Neural crest cell (in vitro differentiated cells): ENCODE measurements at regions not wholly inside any gene's neighbourhood (a gene's known extent, or its start where the extent isn't known, plus 50 kb on each side); places are given as distances from the start of the nearest gene placed in this dataset.
A peak's percentile ranks its signal among the peaks of the same experiment; 100 is the strongest.

Experiments used
- DNase-seq: peaks from one replicate; pipeline ENCODE4 v3.0.0; 2021; ENCODE audit warnings: low read depth, mixed read lengths, low spot score
- H3K27ac Mint-ChIP-seq: one replicate; pipeline ENCODE4 v1.8.0; 2021; ENCODE audit warnings: mild to moderate bottlenecking, mixed read lengths; ENCODE audit not compliant: unreplicated experiment
- H3K27me3 Mint-ChIP-seq: 2 replicates; pipeline ENCODE4 v1.8.0; 2021; ENCODE audit warnings: low read depth, mild to moderate bottlenecking, mixed read lengths
- H3K36me3 Mint-ChIP-seq: 2 replicates; pipeline ENCODE4 v1.8.0; 2021; ENCODE audit warnings: low read depth, mild to moderate bottlenecking, mixed read lengths
- H3K4me1 Mint-ChIP-seq: 2 replicates; pipeline ENCODE4 v1.8.0; 2021; ENCODE audit warnings: mixed read lengths
- H3K4me3 Mint-ChIP-seq: one replicate; pipeline ENCODE4 v1.8.0; 2021; ENCODE audit warnings: mild to moderate bottlenecking, mixed read lengths
- H3K9me3 Mint-ChIP-seq: 2 replicates; pipeline ENCODE4 v1.8.0; 2021; ENCODE audit warnings: mixed read lengths
- TF ChIP-seq, protein P1 (sequence below): fragments of 200-600 bp; sonication (generic); conservative IDR thresholded peaks from 2 replicates; pipeline ENCODE4 v1.5.0; 2021; ENCODE audit warnings: antibody characterized with exemption, mild to moderate bottlenecking

GRCh38 chr5:68725905-68726683, 367.7 kb upstream of the SLC30A5 start:
- peaks cover 2% of the 10 kb centered on the region for H3K9me3 Mint-ChIP-seq
- DNase-seq = no peak
- peaks cover 14% of the 10 kb centered on the region for H3K4me1 Mint-ChIP-seq
- no peak overlapping the region for H3K27ac Mint-ChIP-seq
- H3K27me3 Mint-ChIP-seq = no peaks in the 10 kb centered on the region
- H3K36me3 Mint-ChIP-seq = no peaks in the 10 kb centered on the region
- TF ChIP-seq, protein P1, sequence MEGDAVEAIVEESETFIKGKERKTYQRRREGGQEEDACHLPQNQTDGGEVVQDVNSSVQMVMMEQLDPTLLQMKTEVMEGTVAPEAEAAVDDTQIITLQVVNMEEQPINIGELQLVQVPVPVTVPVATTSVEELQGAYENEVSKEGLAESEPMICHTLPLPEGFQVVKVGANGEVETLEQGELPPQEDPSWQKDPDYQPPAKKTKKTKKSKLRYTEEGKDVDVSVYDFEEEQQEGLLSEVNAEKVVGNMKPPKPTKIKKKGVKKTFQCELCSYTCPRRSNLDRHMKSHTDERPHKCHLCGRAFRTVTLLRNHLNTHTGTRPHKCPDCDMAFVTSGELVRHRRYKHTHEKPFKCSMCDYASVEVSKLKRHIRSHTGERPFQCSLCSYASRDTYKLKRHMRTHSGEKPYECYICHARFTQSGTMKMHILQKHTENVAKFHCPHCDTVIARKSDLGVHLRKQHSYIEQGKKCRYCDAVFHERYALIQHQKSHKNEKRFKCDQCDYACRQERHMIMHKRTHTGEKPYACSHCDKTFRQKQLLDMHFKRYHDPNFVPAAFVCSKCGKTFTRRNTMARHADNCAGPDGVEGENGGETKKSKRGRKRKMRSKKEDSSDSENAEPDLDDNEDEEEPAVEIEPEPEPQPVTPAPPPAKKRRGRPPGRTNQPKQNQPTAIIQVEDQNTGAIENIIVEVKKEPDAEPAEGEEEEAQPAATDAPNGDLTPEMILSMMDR = no peak
- no peak overlapping the region for H3K4me3 Mint-ChIP-seq

- no peak for DNase-seq
- Mint-ChIP-seq H3K27me3 (no peaks in the 10 kb centered on the region), H3K36me3 (no peaks in the 10 kb centered on the region), H3K4me3 (no peak overlapping the region), H3K4me1 (peaks cover 14% of the 10 kb centered on the region), H3K27ac (peak overlapping the region; percentile 6), H3K9me3 (no peaks in the 10 kb centered on the region)
- TF ChIP-seq, protein P1 = no peak
These were observed 365.9 kb upstream of the SLC30A5 start for GRCh38 chr5:68727931-68728330.

DNA sequence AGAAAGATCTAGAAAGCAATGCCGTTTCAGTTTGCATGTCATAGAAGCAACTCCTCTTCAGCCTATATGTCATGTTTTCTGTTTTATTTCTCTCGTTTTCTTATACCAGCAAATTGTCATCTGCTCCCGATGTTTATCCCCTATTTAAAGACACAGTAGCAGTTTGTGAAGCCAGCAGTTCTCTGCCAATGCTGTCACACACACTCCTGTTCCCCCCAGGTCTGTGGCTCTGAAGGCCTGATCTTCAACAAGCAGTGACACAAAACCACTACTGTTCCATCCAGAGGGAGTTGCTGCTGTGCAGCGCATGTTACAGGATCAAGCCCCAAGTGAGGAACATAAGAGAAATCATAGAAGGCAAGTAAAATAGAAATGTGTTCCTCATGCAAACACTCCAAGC, 364.1 kb upstream of the SLC30A5 start:
- no peaks in the 10 kb centered on the region for H3K27me3 Mint-ChIP-seq
- H3K9me3 Mint-ChIP-seq = no peaks in the 10 kb centered on the region
- DNase-seq = no peak
- H3K36me3 Mint-ChIP-seq = no peaks in the 10 kb centered on the region
- TF ChIP-seq, protein P1 = no peak
- H3K4me1 Mint-ChIP-seq = peaks cover 14% of the 10 kb centered on the region
- H3K4me3 Mint-ChIP-seq = no peak overlapping the region
- no peak overlapping the region for H3K27ac Mint-ChIP-seq

DNA sequence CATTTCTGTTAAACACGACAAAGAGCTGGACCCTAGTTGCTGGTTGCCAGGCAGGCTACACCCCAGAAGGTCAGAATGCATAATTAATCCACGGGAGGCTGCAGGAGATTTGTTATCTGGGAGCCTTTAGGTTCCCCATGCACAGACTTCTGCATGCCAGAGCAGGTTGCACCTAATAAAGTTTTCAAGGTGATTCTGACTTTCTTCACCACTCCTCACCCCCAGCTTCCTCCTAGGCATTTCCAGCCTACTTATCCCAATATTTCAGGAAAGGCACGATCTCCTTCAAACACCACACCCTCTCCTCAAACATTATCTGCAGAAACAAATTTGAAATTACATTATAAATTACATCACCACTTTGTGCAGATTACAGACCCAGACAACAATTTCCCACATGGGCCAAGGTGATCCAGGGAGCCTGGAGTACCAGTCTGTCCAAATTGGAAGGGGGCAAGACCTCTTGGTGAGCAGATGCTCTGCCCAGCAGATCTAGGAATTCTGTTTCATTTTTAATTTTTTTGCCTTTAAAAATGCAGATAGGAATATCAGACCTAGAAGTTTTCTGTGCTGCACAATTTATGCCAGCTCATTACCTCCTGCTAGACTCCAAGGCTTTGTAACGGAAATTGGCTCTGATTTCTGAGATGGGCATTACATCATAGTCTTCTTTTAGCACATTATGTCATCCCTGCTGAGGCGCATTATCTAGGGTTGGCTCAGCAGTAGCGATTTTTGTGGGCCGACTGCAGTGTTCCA, 363.4 kb upstream of the SLC30A5 start:
- no peak overlapping the region for H3K4me3 Mint-ChIP-seq
- peak overlapping the region; percentile 92 for H3K27ac Mint-ChIP-seq
- H3K4me1 Mint-ChIP-seq = peaks cover 14% of the 10 kb centered on the region
- H3K9me3 Mint-ChIP-seq = no peaks in the 10 kb centered on the region
- TF ChIP-seq, protein P1 = no peak
- H3K36me3 Mint-ChIP-seq = no peaks in the 10 kb centered on the region
- no peaks in the 10 kb centered on the region for H3K27me3 Mint-ChIP-seq
- no peak for DNase-seq

- Mint-ChIP-seq H3K36me3 (no peaks in the 10 kb centered on the region), H3K27me3 (no peaks in the 10 kb centered on the region), H3K9me3 (no peaks in the 10 kb centered on the region), H3K4me3 (no peak overlapping the region), H3K4me1 (peaks cover 14% of the 10 kb centered on the region), H3K27ac (peak overlapping the region; percentile 16)
- TF ChIP-seq, protein P1 = no peak
- DNase-seq = no peak
These were observed 362.7 kb upstream of the SLC30A5 start for GRCh38 chr5:68730979-68731654.
